ENCODE measurements at regions not wholly inside any gene's neighbourhood (a gene's known extent, or its start where the extent isn't known, plus 50 kb on each side); places are given as distances from the start of the nearest gene placed in this dataset.

DNA sequence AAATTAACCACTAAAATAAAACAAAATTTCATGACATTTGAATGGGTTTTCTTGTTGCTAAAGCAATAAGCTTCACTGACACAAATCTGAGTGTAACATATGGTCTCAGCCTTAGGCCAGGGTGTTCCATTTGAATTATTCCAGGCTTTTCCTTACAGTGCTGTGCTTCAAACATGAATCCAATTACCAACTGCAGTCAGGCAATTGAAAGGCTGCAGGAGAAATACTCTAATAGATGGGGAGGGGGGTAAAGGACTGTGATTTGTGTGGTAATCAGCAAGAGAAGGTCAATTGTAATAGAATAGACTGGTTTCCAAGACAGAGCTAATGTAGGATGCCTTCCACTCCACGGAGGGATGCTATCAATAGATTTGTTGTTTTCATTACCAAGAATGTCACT lies 466.7 kb downstream of the C3orf38 start:
- TF ChIP-seq CTCF (IDR thresholded peaks at IDR 0.05): no peak

GRCh38 chr3:88617283-88617682 lies 467.5 kb downstream of the C3orf38 start:
- TF ChIP-seq CTCF (IDR thresholded peaks at IDR 0.05): no peak

- no peak for TF ChIP-seq CTCF (IDR thresholded peaks at IDR 0.05)
Observed at GRCh38 chr3:88618021-88618645, 468.4 kb downstream of the C3orf38 start.

- TF ChIP-seq CTCF (IDR thresholded peaks at IDR 0.05): no peak
Observed at GRCh38 chr3:88621586-88621985, 471.8 kb downstream of the C3orf38 start.

- TF ChIP-seq CTCF (IDR thresholded peaks at IDR 0.05): no peak
Observed at GRCh38 chr3:88623709-88624108, 473.9 kb downstream of the C3orf38 start.

GRCh38 chr3:88626456-88627120 lies 476.8 kb downstream of the C3orf38 start:
- TF ChIP-seq CTCF (IDR thresholded peaks at IDR 0.05): no peak

- TF ChIP-seq CTCF (IDR thresholded peaks at IDR 0.05): no peak
Observed at GRCh38 chr3:88628901-88629300, 478.5 kb upstream of the EPHA3 start.
